Right cardiac atrium (tissue), 5 donors: ENCODE measurements at regions not wholly inside any gene's neighbourhood (a gene's known extent, or its start where the extent isn't known, plus 50 kb on each side); places are given as distances from the start of the nearest gene placed in this dataset.

ENCODE experiments used
- ATAC-seq, 2 donors: fragments of 200-7000 bp; cut with Tn5 transposase; one replicate each; pipeline versions ENCODE4 v1.8.0 to v1.9.1; 2020; ENCODE audit warnings: moderate library complexity in 2 of 2, mild to moderate bottlenecking in 1 of 2
- DNase-seq, 3 donors: peaks; one replicate each; pipeline ENCODE4 v3.0.0-alpha.2; 2020
- H3K27ac ChIP-seq: one replicate; pipeline ENCODE4 v1.5.1; 2013; ENCODE audit warnings: mild to moderate bottlenecking, low read length, control low read depth, moderate library complexity
- H3K27me3 ChIP-seq: one replicate; pipeline ENCODE4 v1.6.1; 2013; ENCODE audit not compliant: control insufficient read depth, insufficient read depth
- H3K4me1 ChIP-seq: one replicate; pipeline ENCODE4 v1.6.1; 2013; ENCODE audit warnings: low read length; ENCODE audit not compliant: control insufficient read depth, insufficient read depth
- H3K4me3 ChIP-seq: one replicate; pipeline ENCODE4 v1.5.1; 2013; ENCODE audit warnings: low read length, control low read depth
- H3K9me3 ChIP-seq: one replicate; pipeline ENCODE4 v1.6.1; 2013; ENCODE audit warnings: low read length; ENCODE audit not compliant: control insufficient read depth
- WGBS: extraction: QIAGEN DNeasy Blood & Tissue Kit; methylation state at CpG from one replicate; pipeline ENCODE4 v1.1.7; 2013; 5-methylcytosine and 5-hydroxymethylcytosine counted together
- intact Hi-C, 4 donors: fragments of 100-400 bp; cut with DNase I; formaldehyde crosslinking; loops; one replicate each; pipeline versions ENCODE4 v1.11.0 to v1.14.0; 2022 to 2023
- donor health status: healthy with polysubstance abuse.
- donor health status: DM: no; HTN: yes; CAD: no.
- donor health status: DM: no; HTN: no; CAD: no.
- donor health status: DM: no; HTN: yes; CAD: no; lungs with severe emphysema.
- donor health status: DM: yes; HTN: yes; CAD: no.

- intact Hi-C loops = no loop called here
- no peak for DNase-seq
- Histone ChIP-seq H3K4me3 (no peak overlapping the region), H3K27ac (no peak overlapping the region), H3K9me3 (no peaks in the 10 kb centered on the region), H3K4me1 (no peaks in the 10 kb centered on the region), H3K27me3 (no peaks in the 10 kb centered on the region)
- no peak for ATAC-seq
- 61% methylated on average over 3 of the region's 3 CpGs for WGBS
Observed at GRCh38 chr5:121378046-121378445, 473.6 kb upstream of the FTMT start.

- DNase-seq (peak in 1 of 3 donors; percentile 8), ATAC-seq (no peak)
- no peaks in the 10 kb centered on the region for H3K4me1 ChIP-seq
- H3K9me3 ChIP-seq = no peaks in the 10 kb centered on the region
- H3K4me3 ChIP-seq = no peak overlapping the region
- 90% methylated on average over 3 of the region's 3 CpGs for WGBS
- H3K27ac ChIP-seq = no peak overlapping the region
- no peaks in the 10 kb centered on the region for H3K27me3 ChIP-seq
- intact Hi-C loops = no loop called here
Observed at GRCh38 chr5:121378559-121379359, 472.9 kb upstream of the FTMT start.

GRCh38 chr5:121380066-121380465 is 471.6 kb upstream of the FTMT start:
- WGBS = 72% methylated on average over 2 of the region's 2 CpGs
- ATAC-seq = no peak
- no peaks in the 10 kb centered on the region for H3K27me3 ChIP-seq

GRCh38 chr5:121384359-121384758 is 467.3 kb upstream of the FTMT start:
- H3K9me3 ChIP-seq = no peaks in the 10 kb centered on the region
- WGBS = 82% methylated on average over 5 of the region's 5 CpGs
- no peak overlapping the region for H3K27ac ChIP-seq
- ATAC-seq = no peak
- H3K27me3 ChIP-seq = no peaks in the 10 kb centered on the region
- H3K4me1 ChIP-seq = no peaks in the 10 kb centered on the region
- no peak overlapping the region for H3K4me3 ChIP-seq
- DNase-seq = no peak
- intact Hi-C loops = no loop called here

More at GRCh38 chr5:121380066-121380465, 471.6 kb upstream of the FTMT start:
- Histone ChIP-seq H3K9me3 (no peaks in the 10 kb centered on the region), H3K4me1 (no peaks in the 10 kb centered on the region), H3K27ac (no peak overlapping the region), H3K4me3 (no peak overlapping the region)
- intact Hi-C loops = no loop called here
- DNase-seq = no peak

- intact Hi-C loops = no loop called here
- Histone ChIP-seq H3K4me1 (no peaks in the 10 kb centered on the region), H3K27me3 (no peaks in the 10 kb centered on the region), H3K4me3 (no peak overlapping the region), H3K9me3 (no peaks in the 10 kb centered on the region), H3K27ac (no peak overlapping the region)
- ATAC-seq (no peak), DNase-seq (no peak)
- WGBS = 51% methylated on average over 2 of the region's 2 CpGs
Observed at GRCh38 chr5:121386334-121386733, 465.3 kb upstream of the FTMT start.

- no peak overlapping the region for H3K4me3 ChIP-seq
- intact Hi-C loops = no loop called here
- DNase-seq (no peak), ATAC-seq (no peak)
- no peaks in the 10 kb centered on the region for H3K9me3 ChIP-seq
- H3K4me1 ChIP-seq = no peaks in the 10 kb centered on the region
- H3K27me3 ChIP-seq = no peaks in the 10 kb centered on the region
- no peak overlapping the region for H3K27ac ChIP-seq
Observed at GRCh38 chr5:121396716-121397115, 455.0 kb upstream of the FTMT start.

- no peak overlapping the region for H3K4me3 ChIP-seq
- no peaks in the 10 kb centered on the region for H3K27me3 ChIP-seq
- H3K9me3 ChIP-seq = no peaks in the 10 kb centered on the region
- H3K4me1 ChIP-seq = no peaks in the 10 kb centered on the region
- ATAC-seq (no peak), DNase-seq (no peak)
- intact Hi-C loops = no loop called here
- H3K27ac ChIP-seq = no peak overlapping the region
- WGBS = 74% methylated on average over 1 of the region's 1 CpG
Observed at GRCh38 chr5:121399879-121400278, 451.8 kb upstream of the FTMT start.

GRCh38 chr5:121408778-121409177 is 442.9 kb upstream of the FTMT start:
- no peaks in the 10 kb centered on the region for H3K27me3 ChIP-seq
- intact Hi-C loops = no loop called here
- H3K4me3 ChIP-seq = no peak overlapping the region
- no peak for ATAC-seq
- H3K4me1 ChIP-seq = no peaks in the 10 kb centered on the region
- WGBS = 64% methylated on average over 1 of the region's 1 CpG
- no peaks in the 10 kb centered on the region for H3K9me3 ChIP-seq
- H3K27ac ChIP-seq = no peak overlapping the region
- no peak for DNase-seq

GRCh38 chr5:121415270-121415669 is 436.4 kb upstream of the FTMT start:
- ATAC-seq (no peak), DNase-seq (no peak)
- H3K4me3 ChIP-seq = no peak overlapping the region
- H3K27me3 ChIP-seq = no peaks in the 10 kb centered on the region
- no peaks in the 10 kb centered on the region for H3K4me1 ChIP-seq
- no peak overlapping the region for H3K27ac ChIP-seq
- H3K9me3 ChIP-seq = no peaks in the 10 kb centered on the region
- 66% methylated on average over 1 of the region's 1 CpG for WGBS
- intact Hi-C loops = no loop called here

GRCh38 chr5:121421646-121422045 is 430.0 kb upstream of the FTMT start:
- 66% methylated on average over 3 of the region's 3 CpGs for WGBS
- ATAC-seq = no peak
- intact Hi-C loops = no loop called here
- no peak overlapping the region for H3K27ac ChIP-seq
- no peaks in the 10 kb centered on the region for H3K4me1 ChIP-seq
- no peak overlapping the region for H3K4me3 ChIP-seq
- H3K27me3 ChIP-seq = no peaks in the 10 kb centered on the region
- H3K9me3 ChIP-seq = no peaks in the 10 kb centered on the region
- DNase-seq = no peak

- H3K27me3 ChIP-seq = no peaks in the 10 kb centered on the region
- no peaks in the 10 kb centered on the region for H3K4me1 ChIP-seq
- WGBS = 69% methylated on average over 2 of the region's 2 CpGs
- H3K27ac ChIP-seq = no peak overlapping the region
- intact Hi-C loops = no loop called here
- no peaks in the 10 kb centered on the region for H3K9me3 ChIP-seq
- DNase-seq = no peak
- no peak for ATAC-seq
- H3K4me3 ChIP-seq = no peak overlapping the region
Observed at GRCh38 chr5:121424976-121425375, 426.7 kb upstream of the FTMT start.

- Histone ChIP-seq H3K27ac (no peak overlapping the region), H3K9me3 (no peaks in the 10 kb centered on the region), H3K4me3 (no peak overlapping the region), H3K27me3 (no peaks in the 10 kb centered on the region), H3K4me1 (no peaks in the 10 kb centered on the region)
- intact Hi-C loops = no loop called here
- DNase-seq (no peak), ATAC-seq (no peak)
- 77% methylated on average over 4 of the region's 4 CpGs for WGBS
Observed at GRCh38 chr5:121426153-121426552, 425.5 kb upstream of the FTMT start.
